Ovary (tissue), 7 donors: ENCODE measurements at regions not wholly inside any gene's neighbourhood (a gene's known extent, or its start where the extent isn't known, plus 50 kb on each side); places are given as distances from the start of the nearest gene placed in this dataset.

Experiments
- DNase-seq, 5 donors: peaks; one replicate each; pipeline ENCODE4 v3.0.0-alpha.2; 2019 to 2020
- H3K27ac ChIP-seq, 2 donors: fragments of 200-600 bp; one replicate each; pipeline versions ENCODE4 v1.5.1 to v1.8.0; 2019 to 2022
- H3K27me3 ChIP-seq: fragments of 200-600 bp; one replicate; pipeline ENCODE4 v1.8.0; 2022
- H3K36me3 ChIP-seq: fragments of 200-600 bp; sonication (generic); one replicate; pipeline ENCODE4 v1.5.1; 2019
- H3K4me1 ChIP-seq: one replicate; pipeline ENCODE4 v1.8.1; 2013; ENCODE audit warnings: mild to moderate bottlenecking, moderate library complexity; ENCODE audit not compliant: insufficient read depth
- H3K4me3 ChIP-seq: fragments of 200-600 bp; sonication (generic); one replicate; pipeline ENCODE4 v1.5.1; 2017
- H3K9me3 ChIP-seq, 2 donors: fragments of 200-600 bp in 1 of 2; sonication (generic) in 1 of 2; one replicate each; pipeline versions ENCODE4 v1.5.1 to v1.8.1; 2013 to 2019; ENCODE audit warnings: mild to moderate bottlenecking in 1 of 2, moderate library complexity in 1 of 2
- EP300 ChIP-seq: sonication (generic); formaldehyde crosslinking; IDR thresholded peaks from one replicate; pipeline ENCODE4 v1.6.1; 2017; ENCODE audit warnings: antibody characterized with exemption
- POLR2A ChIP-seq: fragments of 450-650 bp; IDR thresholded peaks from one replicate; pipeline ENCODE4 v1.6.1; 2017; ENCODE audit warnings: antibody characterized with exemption, mild to moderate bottlenecking, moderate library complexity
- WGBS, 3 donors: extraction: QIAGEN DNeasy Blood & Tissue Kit in 1 of 3; methylation state at CpG; one replicate each; pipeline versions ENCODE4 v1.1.5 to v1.1.7; 2013 to 2017; 5-methylcytosine and 5-hydroxymethylcytosine counted together
- intact Hi-C, 4 donors: fragments of 100-400 bp; cut with DNase I; formaldehyde crosslinking; loops; one replicate each; pipeline versions ENCODE4 v1.11.0 to v1.15.1; 2022 to 2023
- TF ChIP-seq, protein P1 (sequence below), 3 donors: fragments of 450-650 bp in 2 of 3; fragments of 200-600 bp in 1 of 3; IDR thresholded peaks; one replicate each; pipeline versions ENCODE4 v1.5.1 to v1.8.0; 2016 to 2022; ENCODE audit warnings: antibody characterized with exemption in 3 of 3, mild to moderate bottlenecking in 1 of 3
- donor health status: DM: no; HTN: no; CAD: no; lungs with moderate emphysema.
- donor health status: DM: no; HTN: no; CAD: no.
- donor health status: Bipolar disorder and iron deficiency.
- donor health status: DM: no; HTN: no; CAD: no.
- donor health status: DM: yes; HTN: yes; CAD: no.

DNA sequence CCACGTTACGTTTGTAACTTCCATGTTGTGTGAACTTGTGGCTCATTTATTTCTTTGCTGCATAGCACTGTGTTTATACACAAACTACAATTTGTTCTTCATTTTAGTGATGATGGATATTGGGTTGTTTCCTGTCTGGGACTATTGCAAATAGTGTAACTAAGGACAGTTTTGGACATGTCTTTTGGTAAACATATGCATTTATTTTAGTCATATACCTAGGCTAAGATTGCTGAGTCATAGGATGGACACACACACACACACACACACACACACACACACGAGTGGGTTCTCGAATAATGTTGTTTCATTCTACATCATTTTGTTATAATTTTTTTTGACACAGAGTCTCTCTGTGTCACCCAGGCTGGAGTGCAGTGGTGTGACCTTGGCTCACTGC, 123.5 kb upstream of the CAND1 start:
- Histone ChIP-seq H3K27ac (no peak overlapping the region), H3K9me3 (no peaks in the 10 kb centered on the region), H3K4me1 (no peaks in the 10 kb centered on the region), H3K27me3 (no peaks in the 10 kb centered on the region), H3K36me3 (no peaks in the 10 kb centered on the region), H3K4me3 (no peak overlapping the region)
- WGBS, 3 donors = 69 to 77% (median 76%) methylated on average over 4 of the region's 4 CpGs
- intact Hi-C loops = no loop called here
- TF ChIP-seq POLR2A (no peak), EP300 (no peak)
- TF ChIP-seq, protein P1, sequence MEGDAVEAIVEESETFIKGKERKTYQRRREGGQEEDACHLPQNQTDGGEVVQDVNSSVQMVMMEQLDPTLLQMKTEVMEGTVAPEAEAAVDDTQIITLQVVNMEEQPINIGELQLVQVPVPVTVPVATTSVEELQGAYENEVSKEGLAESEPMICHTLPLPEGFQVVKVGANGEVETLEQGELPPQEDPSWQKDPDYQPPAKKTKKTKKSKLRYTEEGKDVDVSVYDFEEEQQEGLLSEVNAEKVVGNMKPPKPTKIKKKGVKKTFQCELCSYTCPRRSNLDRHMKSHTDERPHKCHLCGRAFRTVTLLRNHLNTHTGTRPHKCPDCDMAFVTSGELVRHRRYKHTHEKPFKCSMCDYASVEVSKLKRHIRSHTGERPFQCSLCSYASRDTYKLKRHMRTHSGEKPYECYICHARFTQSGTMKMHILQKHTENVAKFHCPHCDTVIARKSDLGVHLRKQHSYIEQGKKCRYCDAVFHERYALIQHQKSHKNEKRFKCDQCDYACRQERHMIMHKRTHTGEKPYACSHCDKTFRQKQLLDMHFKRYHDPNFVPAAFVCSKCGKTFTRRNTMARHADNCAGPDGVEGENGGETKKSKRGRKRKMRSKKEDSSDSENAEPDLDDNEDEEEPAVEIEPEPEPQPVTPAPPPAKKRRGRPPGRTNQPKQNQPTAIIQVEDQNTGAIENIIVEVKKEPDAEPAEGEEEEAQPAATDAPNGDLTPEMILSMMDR (IDR thresholded peaks at IDR 0.05) = no peak
- no peak for DNase-seq

DNA sequence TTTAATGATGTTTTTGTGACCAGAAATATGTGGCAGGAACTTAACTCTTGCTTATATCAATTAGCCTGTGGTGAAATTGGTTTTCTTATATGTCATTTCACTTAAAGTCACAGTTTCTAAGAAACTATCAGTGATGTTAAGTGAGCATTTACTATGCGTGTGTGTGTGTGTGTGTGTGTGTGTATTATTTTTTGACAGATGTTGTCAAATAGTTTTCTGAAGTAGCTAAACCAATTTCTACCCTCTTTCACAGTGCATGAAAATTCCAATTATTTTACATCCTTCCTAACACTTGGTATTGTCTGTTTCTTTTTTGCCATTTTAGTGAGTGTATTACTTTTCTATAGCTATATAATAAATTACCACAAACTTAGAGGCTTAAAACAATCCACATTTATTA, 122.1 kb upstream of the CAND1 start:
- DNase-seq = no peak
- WGBS, 3 donors = 33 to 56% (median 37%) methylated on average over 1 of the region's 1 CpG

DNA sequence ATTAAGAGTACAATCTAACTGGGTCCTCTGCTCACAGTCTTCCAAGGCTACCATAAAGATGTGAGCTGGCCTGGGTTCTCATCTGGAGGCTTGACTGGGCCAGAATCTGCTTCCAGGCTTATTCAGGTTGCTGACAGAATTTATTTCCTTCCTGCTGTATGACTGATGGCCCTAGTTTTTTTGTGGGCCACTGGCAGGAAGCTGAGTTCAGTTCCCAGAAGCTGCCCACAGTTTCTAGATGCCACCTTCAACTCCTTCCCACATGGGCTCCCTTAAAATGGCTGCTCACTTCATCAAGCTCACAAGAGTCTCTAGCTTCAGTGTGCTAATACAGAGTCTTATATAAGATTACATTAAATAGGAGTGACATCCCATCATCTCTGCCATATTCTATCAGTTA, 121.7 kb upstream of the CAND1 start:
- TF ChIP-seq POLR2A (no peak), EP300 (no peak)
- TF ChIP-seq, protein P1 (IDR thresholded peaks at IDR 0.05) = no peak
- H3K4me3 ChIP-seq = no peak overlapping the region
- H3K4me1 ChIP-seq = no peaks in the 10 kb centered on the region
- H3K27me3 ChIP-seq = no peaks in the 10 kb centered on the region
- intact Hi-C loops = no loop called here
- no peaks in the 10 kb centered on the region for H3K36me3 ChIP-seq
- no peak overlapping the region for H3K27ac ChIP-seq
- H3K9me3 ChIP-seq = no peaks in the 10 kb centered on the region
- no peak for DNase-seq

More for the DNA sequence above, 122.1 kb upstream of the CAND1 start:
- no peaks in the 10 kb centered on the region for H3K27me3 ChIP-seq
- H3K36me3 ChIP-seq = no peaks in the 10 kb centered on the region
- no peak overlapping the region for H3K4me3 ChIP-seq
- H3K9me3 ChIP-seq = no peaks in the 10 kb centered on the region
- no peaks in the 10 kb centered on the region for H3K4me1 ChIP-seq
- no peak overlapping the region for H3K27ac ChIP-seq
- TF ChIP-seq POLR2A (no peak), EP300 (no peak)
- TF ChIP-seq, protein P1 (IDR thresholded peaks at IDR 0.05) = no peak
- intact Hi-C loops = no loop called here

DNA sequence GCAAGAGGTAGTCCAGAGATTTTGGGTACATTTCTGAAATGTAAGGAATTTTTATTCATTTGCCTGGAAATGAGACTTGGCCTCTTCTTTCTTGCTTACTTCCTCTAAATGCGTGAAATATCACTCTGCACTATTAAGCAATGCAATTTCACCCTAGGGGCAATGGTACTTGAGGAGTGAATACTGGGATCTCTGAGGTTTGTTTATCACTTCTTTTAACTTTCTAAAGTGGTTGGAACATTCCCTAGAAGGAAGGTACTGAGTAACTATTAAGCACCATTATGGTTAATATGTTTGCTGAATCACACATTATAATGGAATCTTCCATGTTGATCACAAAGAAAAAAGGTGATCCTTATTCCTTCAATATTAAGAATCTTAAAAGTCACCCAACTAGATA, 120.9 kb upstream of the CAND1 start:
- no peaks in the 10 kb centered on the region for H3K27me3 ChIP-seq
- H3K27ac ChIP-seq = no peak overlapping the region
- no peaks in the 10 kb centered on the region for H3K9me3 ChIP-seq
- 96 to 98% (median 98%) methylated on average over 1 of the region's 1 CpG for WGBS, 3 donors
- intact Hi-C loops = no loop called here
- no peak for DNase-seq
- no peaks in the 10 kb centered on the region for H3K36me3 ChIP-seq
- TF ChIP-seq POLR2A (no peak), EP300 (no peak)
- TF ChIP-seq, protein P1 (IDR thresholded peaks at IDR 0.05) = no peak
- H3K4me3 ChIP-seq = no peak overlapping the region
- H3K4me1 ChIP-seq = no peaks in the 10 kb centered on the region

DNA sequence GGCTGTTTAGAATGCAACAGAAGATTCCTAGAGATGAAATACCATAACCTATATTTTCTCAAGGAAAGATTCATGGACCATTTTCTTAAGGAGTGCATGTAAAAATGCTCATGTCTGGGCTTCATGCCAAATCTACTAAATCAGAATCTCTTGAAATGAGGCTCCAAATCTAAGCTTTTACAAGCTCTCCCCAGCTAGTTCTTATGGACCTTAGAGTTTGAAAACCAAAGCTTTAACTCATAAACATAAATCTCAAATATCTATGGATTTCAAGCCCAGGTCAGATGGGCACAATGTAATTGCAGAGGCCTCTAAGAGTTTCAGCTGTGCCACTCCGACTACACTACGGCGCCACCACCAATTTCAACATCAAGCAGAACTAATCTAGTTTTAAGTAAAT, 117.3 kb upstream of the CAND1 start:
- no peaks in the 10 kb centered on the region for H3K4me1 ChIP-seq
- H3K27me3 ChIP-seq = no peaks in the 10 kb centered on the region
- no peak overlapping the region for H3K4me3 ChIP-seq
- no peaks in the 10 kb centered on the region for H3K36me3 ChIP-seq
- H3K27ac ChIP-seq = no peak overlapping the region
- WGBS, 3 donors = 43 to 55% (median 49%) methylated on average over 3 of the region's 3 CpGs
- no peaks in the 10 kb centered on the region for H3K9me3 ChIP-seq
- TF ChIP-seq EP300 = no peak
- DNase-seq = no peak
- intact Hi-C loops = loop anchor here in 1 of 4 donors (10.0 kb wide), 1 partner anchor 1807 kb away; no protein-coding TSS in a partner anchor
